ENCODE measurements at regions not wholly inside any gene's neighbourhood (a gene's known extent, or its start where the extent isn't known, plus 50 kb on each side); places are given as distances from the start of the nearest gene placed in this dataset.

DNA sequence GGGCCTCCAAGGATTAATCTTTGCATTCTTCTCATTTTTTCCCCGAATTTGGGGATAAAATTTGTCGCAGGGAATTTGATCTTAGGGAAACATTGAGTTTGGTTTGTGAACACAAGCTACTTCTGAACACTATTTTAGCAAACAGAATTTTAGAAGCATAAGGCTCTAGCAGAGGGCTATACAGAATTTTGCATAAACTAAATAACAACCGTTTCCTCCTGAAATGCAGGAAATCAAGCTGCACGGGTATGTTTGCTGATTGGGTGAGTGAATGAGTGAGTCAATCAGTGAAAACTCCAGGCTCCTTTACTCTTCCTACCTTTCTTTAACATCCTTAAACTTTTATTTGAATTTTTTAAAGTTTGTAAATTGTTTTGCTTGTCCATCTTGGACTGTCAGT lies 81.3 kb upstream of the GNAO1 start:
- Histone ChIP-seq H3K9me3 (ENCODE audit: insufficient read depth, low read length) (no peaks in the 10 kb centered on the region), H3K79me2 (ENCODE audit: low read length) (no peaks in the 10 kb centered on the region), H3K27me3 (ENCODE audit: low read depth, low read length) (peaks cover 58% of the 10 kb centered on the region), H4K20me1 (ENCODE audit: insufficient read depth, low read length) (no peaks in the 10 kb centered on the region), H3K36me3 (replicated peaks; ENCODE audit: low read depth, low read length) (no peaks in the 10 kb centered on the region), H3K4me3 (ENCODE audit: low read length) (no peak overlapping the region), H2AFZ (ENCODE audit: low read depth, low read length) (no peak overlapping the region), H3K9ac (ENCODE audit: low read length) (no peak overlapping the region), H3K4me1 (ENCODE audit: low read length) (no peaks in the 10 kb centered on the region), H3K27ac (ENCODE audit: low read length) (no peak overlapping the region), H3K4me2 (ENCODE audit: low read length) (no peak overlapping the region)
- TF ChIP-seq, protein P1, sequence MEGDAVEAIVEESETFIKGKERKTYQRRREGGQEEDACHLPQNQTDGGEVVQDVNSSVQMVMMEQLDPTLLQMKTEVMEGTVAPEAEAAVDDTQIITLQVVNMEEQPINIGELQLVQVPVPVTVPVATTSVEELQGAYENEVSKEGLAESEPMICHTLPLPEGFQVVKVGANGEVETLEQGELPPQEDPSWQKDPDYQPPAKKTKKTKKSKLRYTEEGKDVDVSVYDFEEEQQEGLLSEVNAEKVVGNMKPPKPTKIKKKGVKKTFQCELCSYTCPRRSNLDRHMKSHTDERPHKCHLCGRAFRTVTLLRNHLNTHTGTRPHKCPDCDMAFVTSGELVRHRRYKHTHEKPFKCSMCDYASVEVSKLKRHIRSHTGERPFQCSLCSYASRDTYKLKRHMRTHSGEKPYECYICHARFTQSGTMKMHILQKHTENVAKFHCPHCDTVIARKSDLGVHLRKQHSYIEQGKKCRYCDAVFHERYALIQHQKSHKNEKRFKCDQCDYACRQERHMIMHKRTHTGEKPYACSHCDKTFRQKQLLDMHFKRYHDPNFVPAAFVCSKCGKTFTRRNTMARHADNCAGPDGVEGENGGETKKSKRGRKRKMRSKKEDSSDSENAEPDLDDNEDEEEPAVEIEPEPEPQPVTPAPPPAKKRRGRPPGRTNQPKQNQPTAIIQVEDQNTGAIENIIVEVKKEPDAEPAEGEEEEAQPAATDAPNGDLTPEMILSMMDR (IDR thresholded peaks at IDR 0.05; ENCODE audit: low read depth, low read length) = no peak
- TF ChIP-seq EZH2phosphoT487 (IDR thresholded peaks at IDR 0.05; ENCODE audit: low read depth) = no peak

DNA sequence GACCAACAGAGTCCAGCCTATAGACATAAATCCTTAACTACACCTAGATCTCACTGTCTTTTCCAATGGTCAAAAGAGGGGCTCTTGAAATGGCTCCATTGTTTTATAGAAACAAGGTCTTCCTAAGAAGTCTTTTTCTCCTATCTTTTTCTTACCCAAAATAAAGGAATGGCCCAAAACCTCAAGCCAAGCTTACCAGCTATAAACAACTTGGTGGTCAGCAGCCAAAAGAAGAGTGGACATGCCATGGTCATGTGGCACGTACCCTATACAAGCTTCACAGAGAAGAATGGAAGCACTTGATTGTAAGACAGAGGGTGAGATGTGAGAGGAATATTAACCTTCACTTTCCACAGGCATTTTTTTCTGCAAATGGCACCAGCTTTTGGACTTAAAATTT lies 82.1 kb upstream of the GNAO1 start:
- Histone ChIP-seq H3K9me3 (ENCODE audit: insufficient read depth, low read length) (no peaks in the 10 kb centered on the region), H3K4me2 (ENCODE audit: low read length) (no peak overlapping the region), H3K9ac (ENCODE audit: low read length) (no peak overlapping the region), H3K27me3 (ENCODE audit: low read depth, low read length) (peaks cover 50% of the 10 kb centered on the region), H3K4me1 (ENCODE audit: low read length) (no peaks in the 10 kb centered on the region), H2AFZ (ENCODE audit: low read depth, low read length) (no peak overlapping the region), H3K36me3 (replicated peaks; ENCODE audit: low read depth, low read length) (no peaks in the 10 kb centered on the region), H4K20me1 (ENCODE audit: insufficient read depth, low read length) (no peaks in the 10 kb centered on the region), H3K79me2 (ENCODE audit: low read length) (no peaks in the 10 kb centered on the region), H3K4me3 (ENCODE audit: low read length) (no peak overlapping the region), H3K27ac (ENCODE audit: low read length) (no peak overlapping the region)
- TF ChIP-seq, protein P1 (IDR thresholded peaks at IDR 0.05; ENCODE audit: low read depth, low read length) = no peak
- TF ChIP-seq EZH2phosphoT487 (IDR thresholded peaks at IDR 0.05; ENCODE audit: low read depth) = no peak

DNA sequence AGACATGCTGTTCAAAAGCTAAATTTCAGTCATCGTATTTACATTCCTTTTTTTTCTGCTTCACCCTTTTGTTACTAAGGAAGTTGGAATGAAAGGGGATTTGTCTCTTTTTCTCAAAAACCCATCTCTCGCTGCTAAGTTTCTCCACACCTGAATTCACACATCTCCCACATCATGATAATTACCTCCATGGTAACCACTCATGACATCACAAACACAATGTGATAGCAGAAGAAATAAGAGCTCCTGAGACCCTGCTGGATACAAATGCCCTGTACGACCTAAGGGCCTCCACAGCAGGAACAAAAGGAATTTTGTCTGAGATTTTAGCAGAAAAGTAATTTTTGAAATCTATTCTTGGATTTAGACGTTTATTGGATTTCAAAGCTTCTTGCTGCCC lies 82.6 kb upstream of the GNAO1 start:
- H3K4me3 ChIP-seq (ENCODE audit: low read length) = no peak overlapping the region
- H3K79me2 ChIP-seq (ENCODE audit: low read length) = no peaks in the 10 kb centered on the region
- no peaks in the 10 kb centered on the region for H3K36me3 ChIP-seq (replicated peaks; ENCODE audit: low read depth, low read length)
- no peaks in the 10 kb centered on the region for H3K4me1 ChIP-seq (ENCODE audit: low read length)
- no peak overlapping the region for H3K9ac ChIP-seq (ENCODE audit: low read length)
- TF ChIP-seq, protein P1 (IDR thresholded peaks at IDR 0.05; ENCODE audit: low read depth, low read length) = no peak
- TF ChIP-seq EZH2phosphoT487 (IDR thresholded peaks at IDR 0.05; ENCODE audit: low read depth) = no peak
- H3K4me2 ChIP-seq (ENCODE audit: low read length) = no peak overlapping the region
- peaks cover 46% of the 10 kb centered on the region for H3K27me3 ChIP-seq (ENCODE audit: low read depth, low read length)
- H3K9me3 ChIP-seq (ENCODE audit: insufficient read depth, low read length) = no peaks in the 10 kb centered on the region
- no peaks in the 10 kb centered on the region for H4K20me1 ChIP-seq (ENCODE audit: insufficient read depth, low read length)
- H3K27ac ChIP-seq (ENCODE audit: low read length) = no peak overlapping the region
- H2AFZ ChIP-seq (ENCODE audit: low read depth, low read length) = no peak overlapping the region

DNA sequence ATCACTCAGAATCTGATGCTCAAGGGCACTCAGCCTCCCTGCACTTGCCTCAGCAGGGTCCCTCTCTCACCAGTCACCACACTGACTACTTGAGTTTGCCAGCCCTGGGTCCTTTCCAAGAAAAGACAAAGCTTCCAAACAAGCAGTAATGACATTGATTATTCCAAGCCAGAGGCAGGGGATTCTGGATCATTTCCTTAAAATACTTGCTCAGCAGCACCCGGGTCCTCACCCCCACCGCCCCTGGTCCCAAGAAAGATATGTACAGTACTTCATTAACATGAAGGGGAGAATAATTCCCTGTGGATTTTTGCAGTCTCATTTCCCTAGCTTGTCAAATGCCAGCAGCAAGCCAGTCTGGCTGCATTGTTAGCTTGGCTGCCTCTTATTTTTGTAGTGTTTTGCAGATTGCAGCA lies 83.2 kb upstream of the GNAO1 start:
- H3K79me2 ChIP-seq (ENCODE audit: low read length) = no peaks in the 10 kb centered on the region
- H3K4me2 ChIP-seq (ENCODE audit: low read length) = no peak overlapping the region
- no peak overlapping the region for H3K27ac ChIP-seq (ENCODE audit: low read length)
- no peak overlapping the region for H3K9ac ChIP-seq (ENCODE audit: low read length)
- H3K4me3 ChIP-seq (ENCODE audit: low read length) = no peak overlapping the region
- no peaks in the 10 kb centered on the region for H3K4me1 ChIP-seq (ENCODE audit: low read length)
- TF ChIP-seq EZH2phosphoT487 (IDR thresholded peaks at IDR 0.05; ENCODE audit: low read depth) = no peak
- TF ChIP-seq, protein P1 (IDR thresholded peaks at IDR 0.05; ENCODE audit: low read depth, low read length) = no peak
- no peaks in the 10 kb centered on the region for H3K36me3 ChIP-seq (replicated peaks; ENCODE audit: low read depth, low read length)
- H4K20me1 ChIP-seq (ENCODE audit: insufficient read depth, low read length) = no peaks in the 10 kb centered on the region
- H3K9me3 ChIP-seq (ENCODE audit: insufficient read depth, low read length) = no peaks in the 10 kb centered on the region
- H3K27me3 ChIP-seq (ENCODE audit: low read depth, low read length) = peaks cover 39% of the 10 kb centered on the region
- no peak overlapping the region for H2AFZ ChIP-seq (ENCODE audit: low read depth, low read length)
